ENCODE measurements at regions not wholly inside any gene's neighbourhood (a gene's known extent, or its start where the extent isn't known, plus 50 kb on each side); places are given as distances from the start of the nearest gene placed in this dataset.
A peak's percentile ranks its signal among the peaks of the same experiment; 100 is the strongest.

DNA sequence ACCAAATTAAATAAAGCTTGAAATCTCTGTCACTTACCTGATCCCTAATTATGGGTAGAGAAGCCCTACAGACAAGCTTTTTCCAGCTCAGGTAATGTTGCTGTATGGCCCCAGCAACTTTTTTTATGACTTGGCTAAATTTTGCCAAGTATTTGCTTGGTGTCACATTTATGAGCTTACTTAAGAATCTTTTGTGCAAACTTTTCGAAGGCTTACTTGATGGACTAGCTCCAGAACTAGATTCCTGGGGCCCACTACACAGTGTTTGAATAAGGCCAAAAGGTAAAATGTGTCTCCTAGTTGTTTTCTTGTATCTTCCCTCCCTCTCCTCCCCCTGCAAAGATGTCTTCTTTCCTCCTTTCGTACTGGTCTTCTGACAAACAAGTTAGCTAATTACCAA is 257.9 kb downstream of the OSR1 start:
- no peak for DNase-seq (ENCODE audit: low spot score)

- DNase-seq (ENCODE audit: low spot score) = no peak
Measured at GRCh38 chr2:19099181-19099580, 259.2 kb downstream of the OSR1 start.

DNA sequence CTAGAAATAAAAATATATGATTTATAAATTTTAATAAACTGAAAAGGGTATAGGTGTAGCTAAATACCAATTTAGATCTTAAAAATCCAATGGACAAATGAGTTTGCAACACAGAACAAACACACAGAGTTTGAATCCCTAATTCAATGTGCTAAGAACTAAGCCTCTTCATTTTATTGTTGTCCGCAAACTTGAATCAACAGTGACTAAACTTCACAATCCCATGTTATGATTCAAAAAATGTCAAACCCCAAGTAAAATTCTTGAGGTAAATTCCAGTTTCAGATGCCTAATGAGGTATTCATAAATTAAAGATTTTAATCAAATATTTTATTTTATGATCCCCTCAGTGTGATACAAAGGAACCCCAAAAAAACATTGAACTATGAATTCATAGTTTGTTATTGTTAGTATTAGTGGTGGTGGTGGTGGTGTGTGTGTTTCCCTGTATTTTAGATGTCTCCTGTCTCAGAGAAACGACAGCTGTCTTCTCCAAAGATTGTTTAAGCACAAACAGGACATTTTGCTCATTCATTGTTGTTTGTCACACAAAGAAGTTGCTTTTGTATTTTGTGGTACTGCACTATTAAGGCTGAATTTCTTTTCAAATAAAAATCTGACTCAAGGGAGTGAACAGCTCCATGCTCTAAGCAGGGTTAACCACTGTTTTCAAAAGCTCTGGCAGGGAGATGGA is 259.8 kb downstream of the OSR1 start:
- no peak for DNase-seq (ENCODE audit: low spot score)

GRCh38 chr2:19089476-19089875 is 268.9 kb downstream of the OSR1 start:
- DNase-seq (ENCODE audit: low spot score) = peak; percentile 55

- DNase-seq (ENCODE audit: low spot score) = no peak
Measured at GRCh38 chr2:19086231-19086651, 272.2 kb downstream of the OSR1 start.

GRCh38 chr2:19078709-19079108 is 279.7 kb downstream of the OSR1 start:
- no peak for DNase-seq (ENCODE audit: low spot score)

GRCh38 chr2:19073522-19073921 is 284.9 kb downstream of the OSR1 start:
- DNase-seq (ENCODE audit: low spot score) = peak; percentile 47

DNA sequence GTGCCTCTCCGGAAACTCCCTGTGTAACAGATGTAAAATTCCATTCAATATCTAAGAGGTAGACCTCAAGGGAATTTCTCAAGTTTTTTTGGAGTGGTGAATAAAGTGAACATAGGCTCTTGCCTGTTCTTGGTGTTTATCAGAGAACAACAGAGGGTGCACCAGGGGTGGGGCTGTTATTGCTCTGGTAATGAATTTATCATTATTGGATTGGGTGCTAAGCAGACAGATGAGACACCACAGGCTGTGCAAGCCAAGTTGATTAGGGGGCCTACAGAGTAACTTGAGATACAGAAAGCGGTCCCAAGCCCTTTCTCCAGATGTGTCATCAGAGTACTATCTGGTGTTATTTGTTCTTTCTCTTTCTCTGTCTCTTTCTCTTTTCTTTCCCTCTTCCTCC is 286.3 kb downstream of the OSR1 start:
- no peak for DNase-seq (ENCODE audit: low spot score)

- DNase-seq (ENCODE audit: low spot score) = no peak
Measured at GRCh38 chr2:19070886-19071285, 287.5 kb downstream of the OSR1 start.

GRCh38 chr2:19068206-19068605 is 290.2 kb downstream of the OSR1 start:
- DNase-seq (ENCODE audit: low spot score) = no peak

DNA sequence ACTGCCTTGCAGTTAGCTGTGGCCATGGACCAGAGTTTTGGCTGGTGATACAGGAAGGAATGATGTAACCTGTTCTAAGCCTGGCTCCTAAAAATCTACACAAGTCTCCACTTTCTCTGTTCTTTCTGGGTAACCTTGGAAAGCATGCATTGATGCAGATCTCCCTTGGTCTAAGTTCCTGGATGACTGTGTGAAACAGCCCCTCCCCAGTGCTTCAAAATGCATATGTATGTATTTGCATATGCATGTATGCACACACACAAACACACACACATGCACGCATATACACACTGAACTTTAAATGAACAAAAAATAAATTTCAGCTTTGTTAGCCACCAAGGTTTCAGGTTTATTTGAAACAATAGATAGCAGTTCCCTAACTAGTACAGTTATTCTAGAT is 296.1 kb downstream of the OSR1 start:
- no peak for DNase-seq (ENCODE audit: low spot score)

- no peak for DNase-seq (ENCODE audit: low spot score)
Measured at GRCh38 chr2:19059076-19059475, 299.3 kb downstream of the OSR1 start.

DNA sequence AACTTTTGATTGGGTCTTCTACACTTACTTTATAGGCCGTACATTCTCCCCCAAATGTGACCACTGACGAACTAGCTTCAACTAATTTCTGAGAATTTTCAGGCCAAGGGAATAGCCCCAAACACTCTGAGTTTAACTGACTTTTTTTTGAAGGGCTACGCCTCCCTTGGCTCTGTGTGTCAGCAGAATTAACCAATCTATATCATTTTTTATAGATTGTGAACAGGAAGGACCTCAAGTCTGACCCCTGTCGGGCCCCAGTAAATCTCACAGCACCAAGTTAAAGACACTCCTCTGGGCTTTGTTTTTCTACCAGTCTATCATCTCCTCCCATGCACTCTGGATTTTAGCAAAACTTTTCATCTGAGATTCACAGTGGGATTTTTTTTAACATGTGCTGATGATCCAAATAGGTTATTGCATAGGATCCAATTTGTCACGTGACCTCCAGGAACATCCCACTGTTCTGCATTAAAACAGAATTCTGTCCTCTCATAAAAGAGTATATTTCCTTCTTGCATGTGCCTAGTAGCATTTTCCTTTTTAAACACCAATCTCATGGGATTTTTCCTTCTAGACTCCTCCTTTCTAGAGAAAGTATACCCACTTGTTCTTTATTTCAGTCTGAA is 307.1 kb downstream of the OSR1 start:
- no peak for DNase-seq (ENCODE audit: low spot score)

- DNase-seq (ENCODE audit: low spot score) = no peak
Measured at GRCh38 chr2:19050354-19050753, 308.1 kb downstream of the OSR1 start.

DNA sequence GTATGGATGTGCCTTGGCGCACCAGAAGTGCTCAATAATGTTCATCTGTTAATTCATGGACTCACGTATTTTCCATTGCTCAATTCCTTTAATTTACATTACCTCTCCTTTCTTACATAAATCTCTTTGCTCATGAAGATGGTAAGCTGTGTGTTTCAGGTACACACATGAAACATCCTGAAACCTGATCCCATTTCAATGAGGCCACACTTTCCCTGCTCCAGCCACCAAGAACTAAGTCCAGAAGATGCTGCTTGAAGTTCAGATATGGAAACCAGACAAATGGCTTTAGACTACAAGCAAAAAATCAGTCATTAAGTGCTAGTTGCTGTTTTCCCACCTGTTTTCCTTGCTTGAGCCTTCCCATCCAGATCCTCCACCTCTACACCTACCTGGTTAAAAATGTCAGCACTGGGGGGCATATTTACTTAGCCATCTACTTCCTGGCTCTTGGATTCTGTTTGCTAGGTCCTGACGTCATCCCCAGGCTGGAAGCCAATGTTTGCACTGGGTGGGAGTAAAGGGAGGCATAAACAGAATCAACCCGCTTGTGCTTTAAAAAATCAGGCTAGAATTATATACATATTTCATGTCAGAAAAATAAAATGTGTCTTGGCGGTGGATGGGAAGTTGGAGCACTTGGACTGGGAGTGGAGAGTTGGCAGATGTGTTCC is 309.7 kb downstream of the OSR1 start:
- peak; percentile 57 for DNase-seq (ENCODE audit: low spot score)

- DNase-seq (ENCODE audit: low spot score) = no peak
Measured at GRCh38 chr2:19046986-19047780, 311.2 kb downstream of the OSR1 start.

DNA sequence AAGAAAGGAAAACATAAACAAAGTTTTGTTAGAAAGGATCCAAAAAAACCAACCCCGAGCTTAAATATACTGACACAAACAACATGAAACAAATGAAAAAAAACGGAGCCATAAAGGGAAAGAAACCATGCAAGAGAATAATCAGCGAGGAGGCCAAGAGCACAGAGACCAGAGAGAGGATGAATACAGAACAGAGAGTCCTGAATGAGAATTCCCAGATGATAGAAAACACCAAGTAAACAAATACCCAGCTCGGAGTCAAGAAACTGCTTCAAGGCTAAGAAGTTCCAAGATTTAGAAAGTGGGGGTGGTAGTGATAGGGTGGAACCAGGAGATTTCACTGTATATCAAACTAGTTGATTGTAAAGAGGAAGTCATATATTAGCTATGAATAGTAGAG is 313.3 kb downstream of the OSR1 start:
- DNase-seq (ENCODE audit: low spot score) = no peak

DNA sequence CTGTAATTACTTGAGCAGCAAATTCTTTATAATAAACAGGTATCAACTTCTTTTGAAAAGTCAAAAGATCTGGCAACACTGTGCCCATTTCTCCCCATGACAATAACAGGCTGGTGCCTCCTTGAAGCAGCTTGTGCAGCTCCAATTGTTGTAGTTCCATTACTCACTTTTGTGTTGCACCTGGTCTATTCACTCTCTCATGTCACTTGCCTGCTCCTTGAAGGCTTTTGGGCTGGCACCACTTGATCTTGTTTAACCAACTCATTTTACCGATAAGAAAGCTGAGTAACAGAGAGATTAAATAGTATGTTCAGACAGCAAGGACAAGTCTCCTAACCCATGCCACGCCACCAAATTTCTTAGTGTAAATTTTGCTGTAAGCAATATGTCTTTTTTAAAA is 314.5 kb downstream of the OSR1 start:
- DNase-seq (ENCODE audit: low spot score) = no peak

DNA sequence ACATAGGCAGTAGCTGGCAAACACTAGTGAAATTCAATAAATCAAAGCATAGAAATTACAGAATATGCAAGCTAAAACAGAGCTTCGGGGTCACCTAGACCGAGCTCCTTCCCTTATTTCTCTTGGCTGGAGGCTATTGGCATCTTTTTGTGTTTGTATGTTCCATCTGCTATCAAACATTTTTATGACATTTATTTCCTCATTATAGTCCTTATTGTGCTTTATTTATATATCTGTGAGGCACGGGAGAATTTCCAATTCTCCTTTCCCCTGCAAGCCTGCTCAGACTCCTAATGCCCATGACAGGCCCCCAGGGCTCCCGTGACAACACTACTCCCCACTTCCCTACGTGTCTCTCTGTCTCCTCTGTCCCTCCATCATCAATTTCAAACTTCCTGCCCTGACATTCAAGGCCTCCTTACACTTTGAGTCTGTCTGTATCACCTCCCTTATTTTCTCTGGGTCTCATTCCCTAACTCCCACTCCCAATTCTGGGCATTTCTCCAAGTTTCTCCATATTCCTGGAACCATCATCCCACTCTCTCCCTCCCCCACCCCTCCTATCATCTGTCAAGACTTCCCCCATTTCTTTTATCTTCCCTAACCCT is 316.9 kb downstream of the OSR1 start:
- no peak for DNase-seq (ENCODE audit: low spot score)

DNA sequence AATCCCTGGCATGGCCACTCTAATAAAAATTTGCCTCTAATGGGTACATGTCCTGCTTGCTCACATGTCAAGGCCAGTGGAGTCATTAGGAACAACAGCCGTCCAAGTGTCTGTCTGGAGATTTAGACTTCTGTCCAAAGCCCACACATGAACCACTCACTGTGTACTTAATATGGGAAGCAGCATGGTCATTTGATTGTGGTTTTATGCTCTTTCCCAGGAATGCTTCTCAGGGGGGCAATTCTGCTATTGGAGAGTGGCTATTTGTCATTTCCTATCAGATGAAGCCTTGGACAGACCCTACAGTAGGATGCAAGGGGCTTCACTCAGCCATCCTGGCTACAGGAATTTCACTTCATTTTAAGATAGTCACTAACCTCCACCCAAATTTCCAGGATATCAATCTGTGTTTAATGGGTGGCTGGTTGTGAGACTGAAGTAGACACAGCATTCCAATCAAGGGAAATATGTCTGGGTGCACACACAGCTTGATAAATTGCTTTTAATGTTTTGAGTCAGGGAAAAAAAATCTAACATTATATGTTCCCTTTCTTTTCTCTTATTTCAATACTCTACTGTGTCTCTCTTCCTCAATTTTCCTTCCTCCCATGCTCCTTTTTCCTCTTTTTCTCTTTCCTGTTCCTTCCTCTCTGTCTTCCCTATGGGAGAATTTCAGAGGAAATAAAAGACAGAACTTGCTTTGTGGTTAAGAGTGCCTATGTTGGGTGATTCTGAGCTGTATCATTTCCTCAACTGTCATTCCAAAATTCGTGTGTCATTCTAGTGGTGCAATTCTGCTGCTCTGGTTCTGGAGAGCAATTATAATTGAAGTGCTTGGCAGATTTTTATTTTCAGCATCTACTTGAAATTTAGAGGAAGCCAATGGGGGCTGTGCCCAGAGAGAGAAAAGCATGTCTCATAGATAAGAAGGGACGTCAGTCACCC is 320.1 kb downstream of the OSR1 start:
- DNase-seq (ENCODE audit: low spot score) = no peak

- no peak for DNase-seq (ENCODE audit: low spot score)
Measured at GRCh38 chr2:19036091-19036490, 322.3 kb downstream of the OSR1 start.
